IPS-NIHi11 (cell line): ENCODE measurements at regions not wholly inside any gene's neighbourhood (a gene's known extent, or its start where the extent isn't known, plus 50 kb on each side); places are given as distances from the start of the nearest gene placed in this dataset.

Experiments used
- DNase-seq: peaks from one replicate; pipeline ENCODE4 v3.0.0; 2012; ENCODE audit warnings: mixed read lengths, low spot score

DNA sequence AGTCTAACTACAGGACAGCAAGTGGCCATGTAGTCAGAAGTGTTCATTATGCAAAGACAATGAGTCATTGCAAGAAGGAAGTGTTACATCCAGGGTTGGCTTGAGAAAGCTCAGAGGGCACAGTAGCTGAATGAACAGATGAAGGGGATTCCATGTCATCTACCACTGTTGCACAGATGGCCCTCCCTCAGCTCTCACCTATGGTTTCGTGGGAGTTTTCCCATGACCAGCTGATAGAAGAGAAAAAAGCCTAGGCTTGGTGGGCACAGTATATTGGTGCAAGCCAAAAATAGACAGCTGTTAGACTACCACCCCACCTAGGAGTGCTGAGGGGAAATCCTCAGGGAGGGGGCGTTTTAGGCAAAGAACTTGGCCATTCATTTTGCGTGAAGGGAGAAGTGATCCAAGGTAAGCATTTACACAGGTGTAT, 217.0 kb downstream of the DMRT2 start:
- no peak for DNase-seq

DNA sequence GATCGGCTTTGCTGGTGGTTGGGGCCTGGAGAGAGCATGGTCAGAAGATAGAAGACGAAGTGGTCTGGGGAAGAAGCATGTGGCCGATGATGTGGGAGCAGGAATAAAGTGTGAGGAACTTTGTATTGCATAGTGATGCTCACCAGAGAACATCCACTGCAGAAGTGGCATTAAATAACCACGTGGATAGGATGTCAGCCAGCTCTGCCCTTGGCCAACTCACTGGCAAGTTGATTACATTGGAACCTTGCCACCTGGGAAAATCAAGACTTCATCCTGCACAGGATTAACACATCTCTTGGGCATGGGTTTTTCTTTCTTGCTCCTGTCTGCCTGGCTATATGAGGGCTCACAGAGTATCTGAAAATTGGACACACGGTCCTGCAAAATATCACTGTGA, 217.4 kb downstream of the DMRT2 start:
- DNase-seq = no peak

DNA sequence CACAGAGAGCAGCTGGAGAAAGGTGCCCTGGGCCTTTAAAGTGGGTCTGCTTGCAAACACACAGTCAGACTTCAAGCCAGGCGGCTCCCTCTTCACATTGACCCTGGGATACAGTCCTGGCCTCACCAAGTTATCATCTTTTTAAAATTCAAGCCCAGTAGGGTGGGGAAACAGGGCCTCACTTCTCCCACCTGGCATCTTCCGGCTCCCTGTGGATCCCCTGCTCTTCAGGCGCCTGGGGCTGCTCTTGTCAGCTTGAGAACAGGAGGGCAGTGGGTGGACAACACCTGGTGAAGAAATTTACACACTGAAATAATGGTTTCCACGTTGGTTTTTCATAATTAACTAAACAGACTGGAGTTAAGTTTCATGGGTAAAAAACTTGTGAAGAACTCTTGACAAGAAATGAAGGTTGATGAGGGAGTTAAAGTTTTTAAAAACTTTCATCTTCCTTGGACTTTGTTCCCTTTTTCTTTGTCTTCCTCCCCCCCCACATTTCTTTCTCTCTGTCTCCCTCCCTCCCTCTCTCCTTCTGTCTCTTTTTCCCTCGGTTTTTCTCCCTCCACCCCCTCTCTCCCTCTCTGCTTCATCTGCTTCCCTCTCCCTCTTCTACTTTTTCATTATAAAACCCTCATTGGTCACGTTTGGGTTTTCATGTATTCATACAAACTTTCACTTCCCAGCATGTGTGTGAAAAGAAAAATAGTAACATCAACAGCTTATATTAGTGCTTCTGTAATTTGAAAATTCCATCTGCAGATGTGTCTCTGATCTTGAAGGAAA, 219.6 kb downstream of the DMRT2 start:
- no peak for DNase-seq

DNA sequence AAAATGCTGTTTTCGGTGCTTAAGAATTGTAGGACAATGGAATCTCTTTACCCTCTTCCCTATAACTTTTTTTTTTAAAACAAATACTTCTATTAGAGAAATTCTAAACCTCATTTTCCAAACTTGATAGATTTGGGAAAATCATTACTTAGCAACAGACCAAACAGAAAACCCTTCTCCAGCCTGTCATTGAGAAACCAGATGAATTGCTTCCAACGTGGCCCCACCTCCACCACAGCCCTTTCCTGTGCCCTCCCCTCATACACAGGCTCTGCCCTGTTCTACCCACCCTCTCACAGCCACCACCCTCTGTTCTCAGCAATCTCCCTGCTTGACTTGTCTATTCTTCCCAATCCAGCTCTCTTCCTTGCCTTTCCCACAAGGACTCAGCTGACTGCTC, 221.2 kb downstream of the DMRT2 start:
- DNase-seq = no peak

DNA sequence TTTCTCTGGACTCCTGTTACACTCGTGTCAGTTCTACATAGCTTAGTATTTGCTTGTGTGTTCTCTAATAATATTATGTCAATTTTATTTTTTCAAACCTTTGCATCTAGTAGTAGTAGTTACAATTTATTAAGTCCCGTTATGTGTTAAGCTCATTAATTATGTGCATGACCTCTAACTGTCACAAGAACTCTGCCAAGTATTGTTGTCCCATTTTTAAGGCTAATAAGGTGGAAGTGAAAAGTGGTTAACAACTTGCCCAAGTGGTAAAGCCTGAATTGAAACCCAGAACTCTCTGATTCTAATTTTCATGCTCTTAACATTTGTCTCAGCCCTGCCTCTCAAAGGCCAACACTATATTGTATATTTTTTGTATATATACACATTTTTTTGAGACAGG, 221.6 kb downstream of the DMRT2 start:
- DNase-seq = no peak

DNA sequence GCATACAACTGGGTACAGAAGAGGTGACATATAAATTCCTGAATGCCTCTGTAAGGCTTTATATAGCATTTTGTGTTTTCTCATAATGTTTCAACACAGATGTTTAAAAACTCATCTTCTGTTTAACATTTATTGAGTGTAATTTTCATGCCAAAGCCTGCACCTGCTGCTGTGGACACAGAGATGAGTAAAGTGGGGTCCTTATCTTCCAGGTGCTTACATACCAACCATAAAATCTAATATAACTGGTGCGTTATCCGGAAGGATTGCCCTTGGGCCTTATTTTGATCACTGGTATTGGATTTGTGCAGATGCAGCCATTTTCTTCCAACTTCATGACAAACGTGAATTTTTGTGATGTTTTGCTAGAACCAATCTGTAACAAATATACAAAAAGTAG, 222.3 kb downstream of the DMRT2 start:
- DNase-seq = no peak

DNA sequence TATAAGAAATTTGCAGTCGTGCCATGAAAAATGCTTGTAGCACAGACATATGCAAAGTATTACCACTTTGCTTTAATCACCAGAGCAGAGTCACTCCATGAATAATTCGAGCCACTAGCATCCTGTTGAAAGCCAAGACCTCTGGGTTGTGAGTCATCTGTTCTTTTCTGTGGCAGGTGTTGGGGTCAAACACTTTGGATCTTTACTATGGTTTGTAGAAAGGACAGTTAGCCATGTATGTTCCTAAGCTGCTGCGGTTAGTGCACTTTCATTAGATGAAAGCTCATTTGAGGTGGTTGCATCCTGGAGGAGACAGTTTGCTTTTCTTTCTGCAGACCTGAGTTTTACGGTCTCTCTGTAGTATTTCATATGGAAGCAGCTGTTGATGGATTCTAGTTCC, 223.7 kb downstream of the DMRT2 start:
- DNase-seq = no peak

DNA sequence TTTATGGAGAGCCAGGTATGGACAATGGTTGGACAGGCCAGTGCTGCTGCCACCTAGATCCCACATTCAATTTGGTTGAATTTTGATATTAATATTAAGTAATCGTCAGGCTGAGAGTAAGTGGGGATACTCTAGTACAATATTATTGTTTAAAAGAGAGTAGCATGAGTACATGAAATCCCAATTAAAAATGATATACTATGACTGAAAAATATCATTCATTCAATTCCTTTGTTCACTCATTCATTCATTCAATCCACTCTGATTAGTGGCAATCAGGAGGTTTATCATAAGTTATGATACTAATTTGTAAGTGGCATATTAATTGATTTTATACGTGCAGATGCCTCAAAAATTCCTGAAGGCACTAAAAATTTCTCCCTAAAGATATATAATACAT, 224.2 kb downstream of the DMRT2 start:
- DNase-seq = no peak

DNA sequence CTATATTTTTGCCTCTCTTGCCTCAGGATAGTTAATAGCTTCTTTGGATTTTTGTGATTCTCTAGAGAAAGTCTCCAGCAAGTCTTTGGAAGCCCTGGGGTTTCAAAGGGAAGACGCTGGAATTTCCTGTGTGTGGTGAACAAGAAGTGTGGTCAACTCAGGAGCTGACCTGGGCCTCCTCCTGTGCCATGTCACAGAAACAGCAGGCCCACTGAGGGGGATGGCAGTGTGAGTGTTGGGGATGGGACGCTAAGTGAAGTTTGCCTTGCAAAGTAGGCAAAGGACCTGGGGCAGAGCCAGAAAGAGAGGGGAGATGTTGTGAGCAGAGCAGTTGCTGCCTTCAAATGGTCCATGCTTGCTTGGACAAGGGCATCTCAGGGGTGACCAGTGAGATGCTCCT, 226.3 kb downstream of the DMRT2 start:
- DNase-seq = no peak

DNA sequence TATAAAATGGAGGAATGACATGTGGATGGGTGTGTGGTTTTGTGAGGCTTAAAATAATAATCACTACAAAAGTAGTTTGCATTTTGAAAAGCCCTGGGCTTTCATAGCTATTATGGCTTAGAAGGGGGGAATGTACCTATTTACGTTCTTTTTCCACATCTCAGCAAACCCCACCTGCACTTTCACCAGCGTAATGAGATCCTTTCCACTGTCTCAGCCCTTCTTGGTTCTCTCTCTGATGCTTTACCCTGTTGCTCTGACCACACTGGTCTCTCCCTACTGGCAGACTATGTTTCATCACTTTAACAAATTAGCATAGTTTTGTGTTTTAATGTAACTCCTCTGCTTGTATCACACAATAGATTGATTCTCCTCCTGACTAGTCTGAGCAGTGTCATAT, 234.6 kb downstream of the DMRT2 start:
- no peak for DNase-seq

DNA sequence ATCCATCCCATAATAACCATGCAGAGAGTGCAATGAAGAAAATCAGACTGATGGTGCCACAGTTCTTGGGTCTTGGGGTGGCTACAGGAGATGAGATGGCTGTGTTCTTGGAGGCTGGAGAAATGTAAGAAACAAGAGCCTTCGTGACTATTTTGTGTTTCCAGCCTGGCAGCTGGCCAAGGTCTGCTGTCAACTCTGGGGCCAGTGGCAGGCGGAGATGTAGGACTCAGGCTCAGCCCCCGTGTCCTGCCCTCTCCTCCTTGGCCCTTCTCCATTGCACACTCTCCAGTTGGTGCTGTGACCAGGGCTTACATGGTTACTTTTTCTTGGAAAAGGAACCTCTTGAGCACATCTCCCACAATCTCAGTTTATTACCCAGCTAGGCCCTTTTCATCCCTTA, 235.4 kb downstream of the DMRT2 start:
- no peak for DNase-seq

DNA sequence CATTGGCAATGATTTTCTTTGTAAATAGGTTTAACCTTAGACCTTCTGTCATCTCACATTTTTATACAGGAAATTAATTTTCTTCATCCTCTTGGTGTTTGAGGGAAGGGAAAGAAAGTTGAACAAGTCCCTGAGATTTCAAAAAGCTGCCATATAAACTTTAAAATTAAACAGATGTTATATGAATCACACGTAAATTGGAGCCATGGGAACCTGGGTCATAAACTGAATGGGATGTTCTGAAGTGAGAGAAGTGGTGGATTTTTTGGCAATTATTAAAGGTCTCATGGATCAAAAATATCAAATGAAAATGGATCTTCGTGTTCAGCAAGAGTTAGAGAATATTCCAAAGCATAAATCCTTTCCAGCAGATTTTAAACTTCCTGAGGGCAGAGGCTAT, 242.2 kb downstream of the DMRT2 start:
- DNase-seq = no peak

DNA sequence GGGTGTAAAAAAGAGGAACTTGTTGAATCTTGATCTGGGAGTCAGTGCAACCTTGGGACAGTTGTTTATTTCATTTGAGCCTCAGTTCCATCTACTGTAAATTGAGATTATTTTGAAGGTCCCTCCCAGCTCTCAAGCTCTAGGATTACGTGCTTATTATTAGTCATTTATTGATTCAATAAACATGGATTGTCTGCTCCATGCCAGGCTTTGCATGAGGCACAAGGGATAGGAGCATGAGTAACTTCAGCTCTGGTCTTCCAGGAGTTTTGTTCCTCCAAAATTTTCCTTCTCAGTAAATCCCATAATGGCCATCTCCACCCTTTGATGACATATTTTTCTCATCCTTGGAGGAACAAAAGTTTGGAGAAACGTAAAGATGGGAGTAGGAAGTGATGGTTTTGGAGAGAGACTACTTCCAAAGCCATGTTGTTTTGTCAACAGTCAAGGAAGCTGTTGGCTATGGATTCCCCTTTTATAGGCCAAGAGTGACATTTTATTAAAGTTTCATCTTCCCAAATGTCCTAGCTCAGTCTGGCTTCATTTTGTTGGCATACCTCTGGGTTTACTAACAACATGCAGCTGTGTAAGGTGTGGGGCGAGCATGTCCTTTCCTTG, 244.6 kb downstream of the DMRT2 start:
- no peak for DNase-seq

DNA sequence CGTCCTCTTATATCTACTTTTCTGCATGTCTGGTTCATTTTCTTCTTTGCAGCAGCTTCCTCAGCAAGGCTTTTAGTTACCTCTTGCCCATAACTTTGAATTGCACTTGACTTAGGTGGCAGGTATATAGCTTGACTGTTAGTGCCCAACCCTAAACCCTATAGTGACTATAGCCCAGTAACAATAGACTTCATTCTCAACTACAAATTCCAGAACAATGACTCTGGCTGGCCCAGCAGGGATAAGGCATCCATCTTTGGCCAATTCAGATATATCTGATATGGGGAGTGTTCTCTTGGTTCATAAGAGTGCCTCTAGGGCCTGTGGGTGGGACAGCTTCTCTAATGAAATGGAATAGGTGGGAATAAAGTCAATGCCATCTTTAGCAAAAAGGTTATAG, 246.2 kb downstream of the DMRT2 start:
- no peak for DNase-seq

DNA sequence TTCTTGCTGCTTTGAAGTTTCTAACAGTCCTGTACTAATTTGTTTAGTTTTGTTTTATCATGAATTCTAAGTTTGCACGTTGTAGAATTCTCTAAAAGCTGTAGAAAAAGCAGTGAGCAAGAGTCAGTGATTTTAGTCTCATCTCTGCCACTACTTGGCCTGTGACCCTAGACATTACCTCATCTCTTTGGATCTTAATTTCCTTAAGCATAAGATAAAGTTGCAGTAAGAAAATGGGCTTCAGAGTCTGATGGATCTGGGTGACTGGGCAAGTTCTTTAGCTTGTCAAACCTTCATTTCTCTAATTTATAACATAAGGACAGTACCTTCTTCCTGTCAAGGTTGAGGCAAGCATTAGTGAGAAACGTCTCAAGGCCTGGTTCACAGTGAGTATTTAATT, 247.9 kb downstream of the DMRT2 start:
- DNase-seq = no peak

DNA sequence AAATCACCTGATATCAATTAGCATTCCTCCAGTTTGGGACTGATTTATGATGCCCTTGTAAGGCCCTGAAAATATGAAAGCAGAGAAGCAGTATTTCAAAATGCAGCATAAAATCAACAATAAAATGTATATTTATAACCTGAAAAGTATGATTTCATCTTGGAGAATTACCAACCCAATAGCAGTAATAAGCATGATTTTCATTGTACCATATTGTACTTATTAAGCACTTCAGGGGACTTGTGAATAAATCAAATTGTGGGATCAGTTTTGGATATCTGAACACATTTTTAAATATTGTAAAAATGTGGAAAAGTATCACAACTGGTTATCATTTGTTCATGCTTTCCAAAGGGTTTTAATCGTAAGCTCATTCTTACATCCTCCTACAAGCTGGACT, 250.8 kb downstream of the DMRT2 start:
- DNase-seq = no peak

DNA sequence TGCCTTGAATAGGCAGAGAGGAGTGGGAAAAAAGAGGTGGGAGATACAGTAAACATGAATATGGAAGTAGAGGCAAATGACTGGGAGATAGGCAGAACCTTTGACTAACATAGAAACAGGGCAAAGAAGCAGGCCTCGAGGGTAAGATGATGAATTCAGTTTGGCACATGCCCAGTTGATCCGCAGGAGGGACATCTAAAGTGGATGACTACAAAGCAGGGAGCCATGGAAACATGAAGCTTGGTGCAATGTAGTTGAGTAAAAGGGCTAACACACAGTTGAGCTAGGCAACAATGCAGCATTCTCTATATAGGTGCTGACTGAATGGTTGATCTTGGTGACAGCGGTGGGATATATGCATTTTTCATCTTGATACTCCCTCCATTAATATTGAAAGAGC, 253.8 kb downstream of the DMRT2 start:
- no peak for DNase-seq

DNA sequence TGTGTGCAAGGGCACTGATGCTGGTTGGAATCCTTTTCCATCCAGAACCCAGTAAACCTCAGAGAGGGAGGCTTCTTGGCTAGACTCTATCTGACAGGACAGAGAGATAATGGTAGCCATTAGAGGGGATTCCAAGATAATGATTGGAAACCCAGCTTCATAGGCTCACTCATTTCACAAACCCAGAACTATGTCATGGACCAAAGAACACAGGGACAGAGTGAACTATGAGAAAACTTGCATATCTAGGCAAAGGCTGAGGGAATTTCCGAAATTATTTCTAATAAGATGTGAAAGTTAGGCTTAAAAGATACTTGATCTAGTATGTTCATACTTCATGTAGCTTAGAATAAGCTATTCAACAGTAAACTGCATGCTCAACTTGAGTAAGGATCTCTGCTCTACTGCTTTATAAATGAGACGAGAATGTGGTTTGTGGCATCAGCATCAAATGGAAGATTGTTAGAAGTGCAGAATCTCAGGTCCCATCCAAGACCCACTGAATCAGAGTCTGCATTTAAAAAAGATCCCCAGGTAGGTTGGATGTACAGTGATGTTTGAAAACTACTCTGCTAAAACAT, 261.4 kb downstream of the DMRT2 start:
- no peak for DNase-seq

DNA sequence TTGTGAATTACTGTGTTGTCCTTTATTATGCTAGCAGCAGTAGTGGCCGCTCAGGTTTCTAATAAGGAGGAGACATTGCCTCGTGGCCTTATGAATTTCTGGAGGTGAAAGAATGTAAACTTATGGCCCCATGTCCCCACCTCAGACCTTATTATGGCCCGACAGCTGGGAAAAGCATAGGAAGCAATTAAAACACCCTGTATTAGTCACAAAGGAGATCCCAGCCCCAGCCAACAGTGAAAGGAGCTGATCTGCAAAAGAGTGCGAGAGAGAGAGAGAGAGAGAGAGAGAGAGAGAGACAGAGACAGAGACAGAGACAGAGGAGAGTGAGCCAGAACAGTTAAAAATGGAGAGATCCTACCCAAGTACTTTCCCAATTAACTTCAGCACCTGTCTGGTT, 269.3 kb downstream of the DMRT2 start:
- no peak for DNase-seq

DNA sequence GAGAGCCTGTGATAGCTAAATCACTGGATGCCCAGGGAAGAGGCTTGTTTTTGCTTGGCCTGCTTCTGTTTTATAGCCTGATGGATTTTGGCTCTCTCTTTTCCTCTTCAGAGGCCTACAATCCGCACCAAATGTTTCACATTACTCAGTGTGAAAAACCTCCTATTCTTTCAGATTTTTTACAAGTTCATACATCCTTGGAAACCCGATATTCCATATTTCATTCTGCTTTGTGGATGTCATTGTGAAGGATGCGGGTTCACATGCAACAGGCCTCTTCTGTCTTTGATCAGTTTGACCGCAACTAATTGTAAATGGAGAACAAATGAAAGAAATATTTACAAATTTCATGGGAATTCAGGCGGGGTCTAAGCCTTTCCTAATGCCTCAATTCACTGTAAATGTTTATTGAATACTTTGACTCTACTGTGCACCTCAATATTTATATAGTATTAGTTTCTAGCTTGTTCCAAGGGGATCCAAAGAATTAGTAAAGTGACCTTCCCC, 269.9 kb downstream of the DMRT2 start:
- DNase-seq = no peak

DNA sequence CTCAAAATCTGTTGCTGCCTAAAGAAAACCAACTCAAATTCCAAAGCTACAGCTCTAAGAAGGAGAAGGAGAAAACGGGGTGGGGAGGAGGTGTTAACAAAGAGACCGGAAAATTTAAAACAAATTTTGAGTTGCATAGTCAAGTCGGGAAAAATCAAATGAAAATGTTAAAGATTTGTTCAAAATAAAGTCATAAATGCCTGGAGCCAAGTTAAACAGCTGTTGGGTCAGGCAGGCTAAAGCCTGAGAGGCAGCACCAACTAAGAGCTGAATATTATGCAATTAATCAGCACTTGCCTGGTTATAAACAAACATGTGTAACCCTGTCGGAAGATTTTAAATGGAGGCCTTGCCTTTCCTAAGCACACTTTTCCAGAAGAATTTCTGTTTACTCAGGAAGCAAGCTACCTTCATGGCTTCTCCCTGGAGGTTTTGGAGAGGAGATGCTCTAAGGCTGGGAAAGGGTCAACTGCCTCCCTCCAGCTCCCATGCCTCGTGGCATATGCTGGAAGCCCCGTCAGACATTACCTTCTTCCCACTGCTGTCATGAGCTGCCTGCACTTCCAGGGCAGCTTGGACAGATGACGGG, 270.5 kb downstream of the DMRT2 start:
- DNase-seq = no peak

DNA sequence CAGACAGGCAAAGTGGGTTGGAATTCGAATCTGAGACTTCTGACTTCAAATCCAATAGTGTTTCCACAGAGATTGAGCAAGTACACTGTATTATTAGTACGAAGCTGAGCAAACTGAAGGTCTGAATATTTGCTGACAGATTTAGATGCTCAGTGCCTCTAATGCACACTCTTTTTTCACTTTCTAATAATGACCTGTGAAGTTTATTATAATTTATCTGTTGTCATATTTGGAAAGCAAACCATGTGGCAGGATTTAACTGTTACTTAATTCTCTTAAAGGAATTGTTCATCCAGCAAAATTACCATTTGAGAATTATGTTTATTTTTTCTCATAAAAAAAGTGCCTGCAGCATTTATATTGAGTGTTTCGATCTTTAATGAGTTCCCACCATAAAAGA, 277.3 kb downstream of the DMRT2 start:
- no peak for DNase-seq

DNA sequence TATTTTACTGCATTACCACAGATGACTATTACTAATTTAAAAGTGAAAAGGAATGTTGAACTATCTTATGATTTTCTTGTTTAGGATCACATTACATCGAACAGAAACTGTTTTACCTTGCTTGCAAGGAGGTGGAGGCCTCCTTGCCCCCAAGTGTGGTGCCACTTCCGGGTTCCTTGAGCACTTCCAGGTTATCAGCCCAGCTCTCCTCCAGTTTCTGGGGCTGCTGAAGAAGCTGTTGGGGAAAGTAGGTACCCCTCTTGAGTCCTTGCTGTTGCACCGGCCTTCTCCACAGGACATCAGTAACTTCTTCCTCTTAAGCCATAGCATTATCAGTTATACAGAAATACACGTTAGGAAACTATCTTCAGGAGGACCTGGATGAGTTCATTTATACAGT, 278.2 kb downstream of the DMRT2 start:
- no peak for DNase-seq
